Neural cell (in vitro differentiated cells): ENCODE measurements at regions not wholly inside any gene's neighbourhood (a gene's known extent, or its start where the extent isn't known, plus 50 kb on each side); places are given as distances from the start of the nearest gene placed in this dataset.

Experiments used
- H2AFZ ChIP-seq: fragments of 200-600, 300-800 bp; sonication (generic), shearing (Covaris generic); 2 replicates; pipeline ENCODE4 v1.6.0; 2014; ENCODE audit warnings: low read depth, mild to moderate bottlenecking, antibody characterized with exemption, low read length, moderate library complexity
- H3F3A ChIP-seq: fragments of 200-600 bp; shearing (Covaris generic); 2 replicates; pipeline ENCODE4 v1.6.1; 2016; ENCODE audit warnings: mild to moderate bottlenecking, moderate library complexity, mixed read lengths, antibody characterized with exemption, low read length; ENCODE audit not compliant: insufficient read depth, poor library complexity, severe bottlenecking
- H3K27ac ChIP-seq: fragments of 200-600, 300-800 bp; sonication (generic), shearing (Covaris generic); 2 replicates; pipeline ENCODE4 v1.5.1; 2014; ENCODE audit warnings: mild to moderate bottlenecking, low read length, moderate library complexity
- H3K27me3 ChIP-seq: fragments of 300-800, 200-600 bp; sonication (generic), shearing (Covaris generic); 2 replicates; pipeline ENCODE4 v1.6.0; 2014; ENCODE audit warnings: mild to moderate bottlenecking, low read depth, low read length, moderate library complexity; ENCODE audit not compliant: insufficient read depth
- H3K36me3 ChIP-seq: fragments of 300-800, 200-600 bp; sonication (generic), shearing (Covaris generic); 2 replicates; pipeline ENCODE4 v1.5.1; 2014; ENCODE audit warnings: mild to moderate bottlenecking, antibody characterized with exemption, low read length, moderate library complexity; ENCODE audit not compliant: insufficient read depth
- H3K4me2 ChIP-seq: fragments of 300-800, 200-600 bp; sonication (generic), shearing (Covaris generic); 2 replicates; pipeline ENCODE4 v1.6.0; 2014; ENCODE audit warnings: mild to moderate bottlenecking, low read length
- H3K4me3 ChIP-seq: fragments of 300-800, 200-600 bp; sonication (generic), shearing (Covaris generic); 2 replicates; pipeline ENCODE4 v1.5.1; 2014; ENCODE audit warnings: mild to moderate bottlenecking, low read length, moderate library complexity
- H3K79me2 ChIP-seq: fragments of 200-600 bp; shearing (Covaris generic); replicated peaks from 2 replicates; pipeline ENCODE4 v1.6.0; 2014; ENCODE audit warnings: mild to moderate bottlenecking, low read length, moderate library complexity; ENCODE audit not compliant: insufficient read depth
- H3K9ac ChIP-seq: fragments of 300-800, 200-600 bp; sonication (generic), shearing (Covaris generic); 2 replicates; pipeline ENCODE4 v1.6.1; 2016; ENCODE audit warnings: mild to moderate bottlenecking, low read length, mixed read lengths
- H3K9me2 ChIP-seq: fragments of 200-600 bp; shearing (Covaris generic); 2 replicates; pipeline ENCODE4 v1.6.1; 2016; ENCODE audit warnings: mild to moderate bottlenecking, low read length, mixed read lengths; ENCODE audit not compliant: insufficient read depth
- H3K9me3 ChIP-seq: fragments of 200-600, 300-800 bp; sonication (generic), shearing (Covaris generic); 2 replicates; pipeline ENCODE4 v1.6.1; 2016; ENCODE audit warnings: mild to moderate bottlenecking, mixed run types, low read length, moderate library complexity, mixed read lengths
- H4K20me1 ChIP-seq: fragments of 200-600 bp; shearing (Covaris generic); 2 replicates; pipeline ENCODE4 v1.6.1; 2016; ENCODE audit warnings: mild to moderate bottlenecking, mixed run types; ENCODE audit not compliant: insufficient read depth
- CTCF ChIP-seq: fragments of 450-650 bp; IDR thresholded peaks from 2 replicates; pipeline ENCODE4 v1.5.1; 2014; ENCODE audit warnings: antibody characterized with exemption, mild to moderate bottlenecking, moderate library complexity; ENCODE audit not compliant: poor library complexity, severe bottlenecking
- EP300 ChIP-seq: fragments of 450-650 bp; conservative IDR thresholded peaks from 2 replicates; pipeline ENCODE4 v1.6.1; 2014; ENCODE audit warnings: antibody characterized with exemption, mild to moderate bottlenecking, moderate library complexity; ENCODE audit not compliant: poor library complexity, severe bottlenecking
- EZH2 ChIP-seq: fragments of 200-600, 300-800 bp; shearing (Covaris generic), sonication (generic); IDR thresholded peaks from 2 replicates; pipeline ENCODE4 v1.6.1; 2014; ENCODE audit warnings: antibody characterized with exemption, low read length, borderline replicate concordance, mild to moderate bottlenecking; ENCODE audit not compliant: insufficient read depth, poor library complexity, severe bottlenecking
- MXI1 ChIP-seq: fragments of 450-650 bp; conservative IDR thresholded peaks from 2 replicates; pipeline ENCODE4 v1.6.1; 2014; ENCODE audit warnings: antibody characterized with exemption, mild to moderate bottlenecking; ENCODE audit not compliant: poor library complexity, severe bottlenecking
- POLR2AphosphoS5 ChIP-seq: IDR thresholded peaks from 2 replicates; pipeline ENCODE4 v1.6.1; 2012
- REST ChIP-seq: IDR thresholded peaks from 2 replicates; pipeline ENCODE4 v1.6.1; 2012; ENCODE audit warnings: borderline replicate concordance
- SMC3 ChIP-seq: fragments of 450-650 bp; conservative IDR thresholded peaks from 2 replicates; pipeline ENCODE4 v1.6.1; 2014; ENCODE audit warnings: antibody characterized with exemption, mild to moderate bottlenecking, moderate library complexity; ENCODE audit not compliant: poor library complexity
- TAF1 ChIP-seq: IDR thresholded peaks from 2 replicates; pipeline ENCODE4 v1.6.1; 2012; ENCODE audit warnings: low read depth

- Histone ChIP-seq H3K4me2 (no peak overlapping the region), H3K27ac (no peak overlapping the region), H3K9me2 (no peaks in the 10 kb centered on the region), H3K36me3 (no peaks in the 10 kb centered on the region), H3K27me3 (no peaks in the 10 kb centered on the region), H4K20me1 (no peaks in the 10 kb centered on the region), H3K9ac (no peak overlapping the region), H3K9me3 (no peaks in the 10 kb centered on the region), H2AFZ (no peak overlapping the region), H3K79me2 (no peaks in the 10 kb centered on the region), H3F3A (no peaks in the 10 kb centered on the region), H3K4me3 (no peak overlapping the region)
- TF ChIP-seq SMC3 (no peak), EP300 (no peak), REST (no peak), POLR2AphosphoS5 (no peak), CTCF (no peak), TAF1 (no peak), EZH2 (no peak), MXI1 (no peak)
Measured at GRCh38 chr4:62455871-62456270, 1255.7 kb downstream of the ADGRL3 start.

GRCh38 chr4:62454535-62454934, 1254.4 kb downstream of the ADGRL3 start:
- no peak overlapping the region for H3K9ac ChIP-seq
- H3K27me3 ChIP-seq: no peaks in the 10 kb centered on the region
- no peaks in the 10 kb centered on the region for H3K79me2 ChIP-seq
- H3K9me3 ChIP-seq: no peaks in the 10 kb centered on the region
- H3K9me2 ChIP-seq: no peaks in the 10 kb centered on the region
- no peaks in the 10 kb centered on the region for H3K36me3 ChIP-seq
- H3F3A ChIP-seq: no peaks in the 10 kb centered on the region
- no peaks in the 10 kb centered on the region for H4K20me1 ChIP-seq
- H3K27ac ChIP-seq: no peak overlapping the region
- H3K4me2 ChIP-seq: no peak overlapping the region
- H3K4me3 ChIP-seq: no peak overlapping the region
- no peak overlapping the region for H2AFZ ChIP-seq
- TF ChIP-seq MXI1 (no peak), SMC3 (no peak), CTCF (no peak), TAF1 (no peak), EP300 (no peak)
